ENCODE measurements at regions not wholly inside any gene's neighbourhood (a gene's known extent, or its start where the extent isn't known, plus 50 kb on each side); places are given as distances from the start of the nearest gene placed in this dataset.

DNA sequence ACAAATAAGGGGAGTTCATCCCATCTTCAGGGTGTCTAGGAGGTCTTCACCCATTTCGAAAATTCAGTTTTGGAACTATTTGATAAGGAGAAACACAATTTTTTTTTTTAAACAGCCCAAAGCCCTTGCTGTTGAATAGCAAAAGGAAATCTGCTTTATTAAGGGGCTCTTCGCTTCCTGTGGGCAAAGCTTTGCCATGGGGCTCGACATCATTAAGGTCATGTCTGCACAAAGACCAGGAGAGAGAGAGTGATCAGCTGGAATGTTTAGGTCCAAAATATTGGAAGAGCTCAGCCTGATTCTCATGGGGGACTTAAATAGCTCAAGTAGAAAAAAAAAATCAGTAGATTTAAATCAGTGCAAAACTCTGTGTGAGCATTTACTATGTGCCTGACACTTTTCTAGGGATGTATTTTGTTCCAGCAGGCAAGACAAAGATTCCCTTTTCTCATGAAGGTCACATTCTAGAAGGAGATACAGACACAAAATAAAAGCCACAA, 564.6 kb upstream of the KLF4 start:
- H2AFZ ChIP-seq (ENCODE audit: low read length) = no peak overlapping the region
- no peak for TF ChIP-seq EZH2phosphoT487 (IDR thresholded peaks at IDR 0.05; ENCODE audit: borderline replicate concordance)
- TF ChIP-seq CTCF (conservative IDR thresholded peaks at IDR 0.05; ENCODE audit: low read length) = no peak
- no peak overlapping the region for H3K4me3 ChIP-seq (ENCODE audit: low read length, poor library complexity, severe bottlenecking)
- no peaks in the 10 kb centered on the region for H3K9me3 ChIP-seq (ENCODE audit: insufficient read depth, low read depth, low read length)
- no peaks in the 10 kb centered on the region for H3K9me2 ChIP-seq (replicated peaks; ENCODE audit: low read depth, low read length)
- H3K9ac ChIP-seq (ENCODE audit: low read depth, low read length, poor library complexity, severe bottlenecking) = no peak overlapping the region
- H4K20me1 ChIP-seq (ENCODE audit: insufficient read depth, low read length, poor library complexity, severe bottlenecking) = no peaks in the 10 kb centered on the region
- no peak overlapping the region for H3K4me2 ChIP-seq (ENCODE audit: low read depth, low read length, poor library complexity, severe bottlenecking)
- no peaks in the 10 kb centered on the region for H3F3A ChIP-seq (ENCODE audit: low read depth)
- H3K79me2 ChIP-seq (ENCODE audit: insufficient read depth, low read length) = no peaks in the 10 kb centered on the region
- no peaks in the 10 kb centered on the region for H3K36me3 ChIP-seq (ENCODE audit: insufficient read depth, low read length)
- H3K4me1 ChIP-seq (ENCODE audit: insufficient read depth, low read length, poor library complexity, severe bottlenecking) = no peaks in the 10 kb centered on the region
- H3K27me3 ChIP-seq (ENCODE audit: insufficient read depth, low read length, poor library complexity, severe bottlenecking) = no peaks in the 10 kb centered on the region

DNA sequence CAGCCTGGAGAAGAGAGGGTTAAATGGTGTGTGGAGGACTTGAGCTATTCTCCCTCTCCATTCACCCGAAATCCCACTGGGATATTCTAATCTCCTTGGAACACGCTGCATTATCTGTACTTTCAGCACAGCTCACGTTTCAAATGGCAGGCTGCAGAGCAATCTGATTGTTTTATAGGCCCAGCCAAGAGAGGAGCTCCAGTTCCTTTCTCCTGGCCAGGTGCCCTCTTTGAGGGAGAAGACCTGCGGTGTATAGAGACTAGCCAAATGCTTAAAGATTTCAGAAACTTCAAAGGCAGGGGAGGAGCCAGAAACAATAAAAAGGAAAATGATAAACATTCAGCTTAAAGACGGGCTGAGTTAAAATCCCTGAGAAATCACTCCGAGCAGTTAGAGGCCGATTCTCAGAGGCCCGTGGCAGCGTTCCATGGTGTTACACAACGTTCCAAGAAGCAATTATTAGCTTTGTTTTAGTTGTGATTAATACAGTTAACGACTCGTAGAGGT, 564.0 kb upstream of the KLF4 start:
- TF ChIP-seq EZH2phosphoT487 (IDR thresholded peaks at IDR 0.05; ENCODE audit: borderline replicate concordance) (no peak), CTCF (conservative IDR thresholded peaks at IDR 0.05; ENCODE audit: low read length) (no peak)
- Histone ChIP-seq H3K27me3 (ENCODE audit: insufficient read depth, low read length, poor library complexity, severe bottlenecking) (no peaks in the 10 kb centered on the region), H3K4me2 (ENCODE audit: low read depth, low read length, poor library complexity, severe bottlenecking) (no peak overlapping the region), H3K9me2 (replicated peaks; ENCODE audit: low read depth, low read length) (no peaks in the 10 kb centered on the region), H3K4me3 (ENCODE audit: low read length, poor library complexity, severe bottlenecking) (no peak overlapping the region), H3K36me3 (ENCODE audit: insufficient read depth, low read length) (no peaks in the 10 kb centered on the region), H3K9me3 (ENCODE audit: insufficient read depth, low read depth, low read length) (no peaks in the 10 kb centered on the region), H3K79me2 (ENCODE audit: insufficient read depth, low read length) (no peaks in the 10 kb centered on the region), H4K20me1 (ENCODE audit: insufficient read depth, low read length, poor library complexity, severe bottlenecking) (no peaks in the 10 kb centered on the region), H2AFZ (ENCODE audit: low read length) (no peak overlapping the region), H3K4me1 (ENCODE audit: insufficient read depth, low read length, poor library complexity, severe bottlenecking) (no peaks in the 10 kb centered on the region), H3K9ac (ENCODE audit: low read depth, low read length, poor library complexity, severe bottlenecking) (no peak overlapping the region), H3F3A (ENCODE audit: low read depth) (no peaks in the 10 kb centered on the region)

- TF ChIP-seq CTCF (conservative IDR thresholded peaks at IDR 0.05; ENCODE audit: low read length) = no peak
- TF ChIP-seq EZH2phosphoT487 (IDR thresholded peaks at IDR 0.05; ENCODE audit: borderline replicate concordance) = no peak
- H3K4me2 ChIP-seq (ENCODE audit: low read depth, low read length, poor library complexity, severe bottlenecking) = no peak overlapping the region
- H3K27me3 ChIP-seq (ENCODE audit: insufficient read depth, low read length, poor library complexity, severe bottlenecking) = no peaks in the 10 kb centered on the region
- H2AFZ ChIP-seq (ENCODE audit: low read length) = no peak overlapping the region
- H3K4me3 ChIP-seq (ENCODE audit: low read length, poor library complexity, severe bottlenecking) = no peak overlapping the region
- H3K9ac ChIP-seq (ENCODE audit: low read depth, low read length, poor library complexity, severe bottlenecking) = no peak overlapping the region
- H3K79me2 ChIP-seq (ENCODE audit: insufficient read depth, low read length) = no peaks in the 10 kb centered on the region
- no peaks in the 10 kb centered on the region for H3K36me3 ChIP-seq (ENCODE audit: insufficient read depth, low read length)
- H4K20me1 ChIP-seq (ENCODE audit: insufficient read depth, low read length, poor library complexity, severe bottlenecking) = no peaks in the 10 kb centered on the region
- no peaks in the 10 kb centered on the region for H3K9me2 ChIP-seq (replicated peaks; ENCODE audit: low read depth, low read length)
- H3F3A ChIP-seq (ENCODE audit: low read depth) = no peaks in the 10 kb centered on the region
- no peaks in the 10 kb centered on the region for H3K4me1 ChIP-seq (ENCODE audit: insufficient read depth, low read length, poor library complexity, severe bottlenecking)
- H3K9me3 ChIP-seq (ENCODE audit: insufficient read depth, low read depth, low read length) = no peaks in the 10 kb centered on the region
These were observed 563.0 kb upstream of the KLF4 start for GRCh38 chr9:108052431-108053080.

Data from Loucy (cell line).